GM19043 (cell line): ENCODE measurements at regions not wholly inside any gene's neighbourhood (a gene's known extent, or its start where the extent isn't known, plus 50 kb on each side); places are given as distances from the start of the nearest gene placed in this dataset.
"Not testable (repeated sequence)": the region's sequence is repeated elsewhere in the genome, so short reads cannot be mapped to it uniquely, and the experiment has no call there.

Experiments
- ATAC-seq: cut with Tn5 transposase; IDR thresholded peaks from one replicate; pipeline ENCODE4 v1.9.1; 2021; ENCODE audit warnings: low read depth; ENCODE audit not compliant: unreplicated experiment

DNA sequence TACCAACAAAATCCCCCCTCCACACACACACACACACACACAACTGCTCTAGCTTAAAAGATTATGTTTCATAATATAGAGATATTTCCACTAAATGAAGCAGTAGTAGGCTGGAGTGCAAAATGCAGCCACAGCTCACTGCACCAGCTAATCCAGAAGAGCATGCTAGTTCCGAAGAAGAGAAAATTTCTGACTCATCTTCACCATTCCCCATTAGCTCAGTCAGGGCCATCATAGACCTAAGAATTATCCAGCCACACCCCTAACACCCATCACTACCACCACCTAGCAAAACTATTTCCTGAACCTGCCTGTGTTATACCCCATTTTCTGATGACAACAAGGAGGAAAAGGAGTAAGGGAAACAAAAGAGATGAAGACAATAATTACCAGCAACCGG lies 67.1 kb upstream of the UBE2E2 start:
- ATAC-seq = no peak

DNA sequence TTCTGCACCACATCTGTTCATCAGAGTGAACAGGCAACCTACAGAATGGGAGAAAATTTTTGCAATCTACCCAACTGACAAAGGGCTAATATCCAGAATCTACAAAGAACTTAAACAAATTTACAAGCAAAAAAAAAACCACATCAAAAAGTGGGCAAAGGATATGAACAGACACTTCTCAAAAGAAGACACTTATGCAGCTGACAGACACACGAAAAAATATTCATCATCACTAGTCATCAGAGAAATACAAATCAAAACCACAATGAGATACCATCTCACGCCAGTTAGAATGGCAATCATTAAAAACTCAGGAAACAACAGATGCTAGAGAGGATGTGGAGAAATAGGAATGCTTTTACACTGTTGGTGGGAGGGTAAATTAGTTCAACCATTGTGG lies 59.1 kb upstream of the UBE2E2 start:
- not testable (repeated sequence) for ATAC-seq

DNA sequence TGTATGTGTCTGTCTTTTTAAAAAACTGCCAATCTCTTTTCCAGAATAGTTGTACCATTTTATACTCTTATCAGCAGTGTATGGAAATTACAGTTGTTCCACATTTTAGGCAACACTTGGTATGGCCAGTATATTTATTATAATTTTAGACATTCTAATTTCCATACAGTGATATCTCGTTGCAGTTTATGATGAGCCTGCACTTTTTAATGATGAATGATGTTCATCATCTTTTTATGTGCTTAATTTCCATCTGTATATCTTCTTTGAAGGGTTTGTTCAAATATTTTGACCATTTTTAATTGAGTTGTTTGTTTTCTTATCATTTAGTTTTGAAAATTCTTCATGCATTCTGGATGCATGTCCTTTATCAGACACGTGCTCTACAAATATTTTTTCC lies 57.0 kb upstream of the UBE2E2 start:
- no peak for ATAC-seq

DNA sequence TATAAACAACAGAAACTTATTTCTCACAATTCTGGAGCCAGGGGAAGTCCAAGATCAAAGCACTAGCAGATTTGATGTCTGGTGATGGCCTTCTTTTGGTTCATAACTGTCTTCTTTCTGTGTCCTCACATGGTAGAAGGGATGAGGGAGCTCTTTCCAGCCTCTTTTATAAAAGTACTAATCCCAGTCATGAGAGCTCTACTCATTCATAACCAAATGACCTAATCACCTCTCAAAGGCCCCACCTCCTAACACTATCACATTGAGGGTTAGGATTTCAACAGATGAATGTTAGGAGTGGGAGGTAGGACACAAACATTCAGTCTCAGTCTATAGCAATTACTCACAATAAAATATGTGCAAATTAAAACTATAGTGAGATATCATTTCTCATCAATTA lies 50.1 kb upstream of the UBE2E2 start:
- no peak for ATAC-seq
